CD4-positive, alpha-beta T cell (primary cell): ENCODE measurements at regions not wholly inside any gene's neighbourhood (a gene's known extent, or its start where the extent isn't known, plus 50 kb on each side); places are given as distances from the start of the nearest gene placed in this dataset.

ENCODE experiments used
- ATAC-seq: fragments of 200-7000 bp; cut with Tn5 transposase; one replicate; pipeline ENCODE4 v1.10.0; 2022; ENCODE audit warnings: mild to moderate bottlenecking; ENCODE audit not compliant: poor library complexity
- CTCF ChIA-PET: fragments of 350-600 bp; sonication (Branson Sonifier 250); formaldehyde crosslinking; loops from one replicate; lab custom pipeline; 2021; ENCODE audit warnings: antibody characterized with exemption, inconsistent platforms; lab: Charles Lee
- POLR2A ChIA-PET: fragments of 350-600 bp; sonication (Branson Sonifier 250); formaldehyde crosslinking; loops from one replicate; lab custom pipeline; 2021; ENCODE audit warnings: antibody characterized with exemption, inconsistent platforms; lab: Charles Lee
- DNase-seq, 14 experiments: peaks; one replicate each; pipeline ENCODE4 v3.0.0-alpha.2; 2013 to 2020; ENCODE audit warnings: mixed read lengths in 2 of 14
- H3K27ac ChIP-seq, 2 donors: one replicate each; pipeline versions ENCODE4 v1.5.1 to v1.7.0; 2013; ENCODE audit warnings: low read length in 2 of 2, low read depth in 1 of 2, mild to moderate bottlenecking in 1 of 2
- H3K27me3 ChIP-seq, 2 experiments: 1 replicate in 1 of 2; 2 replicates in 1 of 2; pipeline versions ENCODE4 v1.6.1 to v1.7.0; 2013; ENCODE audit warnings: low read length in 2 of 2, control low read depth in 1 of 2, mild to moderate bottlenecking in 1 of 2, moderate library complexity in 1 of 2; ENCODE audit not compliant: insufficient read depth in 2 of 2, control insufficient read depth in 1 of 2
- H3K36me3 ChIP-seq: one replicate; pipeline ENCODE4 v1.6.1; 2013; ENCODE audit warnings: low read length, control low read depth; ENCODE audit not compliant: insufficient read depth
- H3K4me1 ChIP-seq: one replicate; pipeline ENCODE4 v1.6.1; 2013; ENCODE audit warnings: low read length, control low read depth; ENCODE audit not compliant: insufficient read depth
- H3K4me3 ChIP-seq: one replicate; pipeline ENCODE4 v1.5.1; 2013; ENCODE audit warnings: mild to moderate bottlenecking, low read length, moderate library complexity
- H3K9me3 ChIP-seq, 2 experiments: 1 replicate in 1 of 2; 2 replicates in 1 of 2; pipeline versions ENCODE4 v1.6.1 to v1.7.0; 2013; ENCODE audit warnings: low read length in 2 of 2, mild to moderate bottlenecking in 2 of 2, control low read depth in 1 of 2, moderate library complexity in 1 of 2; ENCODE audit not compliant: control insufficient read depth in 1 of 2, insufficient read depth in 1 of 2
- H3K27ac Mint-ChIP-seq: one replicate; pipeline ENCODE4 v1.8.0; 2020; ENCODE audit warnings: mixed read lengths
- H3K27me3 Mint-ChIP-seq: one replicate; pipeline ENCODE4 v1.8.0; 2021; ENCODE audit warnings: mixed read lengths
- H3K36me3 Mint-ChIP-seq: one replicate; pipeline ENCODE4 v1.8.0; 2021; ENCODE audit warnings: low read depth, mixed read lengths
- H3K4me1 Mint-ChIP-seq: one replicate; pipeline ENCODE4 v1.8.0; 2021; ENCODE audit warnings: low read depth, mixed read lengths
- H3K4me3 Mint-ChIP-seq: one replicate; pipeline ENCODE4 v1.8.0; 2020; ENCODE audit warnings: mild to moderate bottlenecking, mixed read lengths
- H3K9me3 Mint-ChIP-seq: one replicate; pipeline ENCODE4 v1.8.0; 2020; ENCODE audit warnings: mixed read lengths
- intact Hi-C, 2 experiments: fragments of 100-400 bp; cut with DNase I in 1 of 2; cut with micrococcal nuclease in 1 of 2; formaldehyde crosslinking; loops; one replicate each; pipeline versions ENCODE4 v1.15.1 to v1.9.0; 2023 to 2025; cut with DNase I, micrococcal nuclease
- TF ChIP-seq, protein P1 (sequence below): fragments of 200-600 bp; IDR thresholded peaks from one replicate; pipeline ENCODE4 v1.8.0; 2022; ENCODE audit warnings: antibody characterized with exemption, mild to moderate bottlenecking

DNA sequence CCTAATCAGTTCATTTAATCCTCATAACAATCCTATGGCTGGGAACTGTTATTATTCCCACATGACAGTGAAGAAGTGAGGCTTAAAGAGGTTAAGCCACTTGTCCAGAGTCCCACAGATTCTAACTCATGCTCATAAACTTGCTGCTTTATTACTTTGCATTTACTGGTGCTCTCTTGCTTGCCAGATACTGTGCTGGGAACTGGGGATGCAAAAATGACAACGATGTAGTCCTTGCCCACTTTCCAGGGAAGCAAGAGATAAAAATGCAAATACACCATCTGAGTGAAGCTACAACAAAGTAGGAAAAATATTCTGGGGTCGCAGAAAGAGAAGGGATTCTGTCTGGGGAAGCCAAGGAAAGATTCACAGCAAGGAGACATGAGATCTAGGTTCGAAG is 335.0 kb downstream of the VPS13C start:
- no peaks in the 10 kb centered on the region for H3K36me3 Mint-ChIP-seq
- Histone ChIP-seq H3K27me3 (peaks cover 0 to 11% of the 10 kb centered on the region in 2 experiments), H3K9me3 (no peaks in the 10 kb centered on the region), H3K4me3 (no peak overlapping the region), H3K4me1 (no peaks in the 10 kb centered on the region), H3K27ac (no peak overlapping the region), H3K36me3 (no peaks in the 10 kb centered on the region)
- H3K4me3 Mint-ChIP-seq, result no peak overlapping the region
- intact Hi-C loops, result no loop called here
- ChIA-PET POLR2A (no interaction called here), CTCF (no interaction called here)
- DNase-seq, result no peak
- H3K4me1 Mint-ChIP-seq, result no peaks in the 10 kb centered on the region
- no peaks in the 10 kb centered on the region for H3K9me3 Mint-ChIP-seq
- TF ChIP-seq, protein P1, sequence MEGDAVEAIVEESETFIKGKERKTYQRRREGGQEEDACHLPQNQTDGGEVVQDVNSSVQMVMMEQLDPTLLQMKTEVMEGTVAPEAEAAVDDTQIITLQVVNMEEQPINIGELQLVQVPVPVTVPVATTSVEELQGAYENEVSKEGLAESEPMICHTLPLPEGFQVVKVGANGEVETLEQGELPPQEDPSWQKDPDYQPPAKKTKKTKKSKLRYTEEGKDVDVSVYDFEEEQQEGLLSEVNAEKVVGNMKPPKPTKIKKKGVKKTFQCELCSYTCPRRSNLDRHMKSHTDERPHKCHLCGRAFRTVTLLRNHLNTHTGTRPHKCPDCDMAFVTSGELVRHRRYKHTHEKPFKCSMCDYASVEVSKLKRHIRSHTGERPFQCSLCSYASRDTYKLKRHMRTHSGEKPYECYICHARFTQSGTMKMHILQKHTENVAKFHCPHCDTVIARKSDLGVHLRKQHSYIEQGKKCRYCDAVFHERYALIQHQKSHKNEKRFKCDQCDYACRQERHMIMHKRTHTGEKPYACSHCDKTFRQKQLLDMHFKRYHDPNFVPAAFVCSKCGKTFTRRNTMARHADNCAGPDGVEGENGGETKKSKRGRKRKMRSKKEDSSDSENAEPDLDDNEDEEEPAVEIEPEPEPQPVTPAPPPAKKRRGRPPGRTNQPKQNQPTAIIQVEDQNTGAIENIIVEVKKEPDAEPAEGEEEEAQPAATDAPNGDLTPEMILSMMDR, result no peak
- no peak overlapping the region for H3K27ac Mint-ChIP-seq
- ATAC-seq, result no peak
- peaks cover 42% of the 10 kb centered on the region for H3K27me3 Mint-ChIP-seq

DNA sequence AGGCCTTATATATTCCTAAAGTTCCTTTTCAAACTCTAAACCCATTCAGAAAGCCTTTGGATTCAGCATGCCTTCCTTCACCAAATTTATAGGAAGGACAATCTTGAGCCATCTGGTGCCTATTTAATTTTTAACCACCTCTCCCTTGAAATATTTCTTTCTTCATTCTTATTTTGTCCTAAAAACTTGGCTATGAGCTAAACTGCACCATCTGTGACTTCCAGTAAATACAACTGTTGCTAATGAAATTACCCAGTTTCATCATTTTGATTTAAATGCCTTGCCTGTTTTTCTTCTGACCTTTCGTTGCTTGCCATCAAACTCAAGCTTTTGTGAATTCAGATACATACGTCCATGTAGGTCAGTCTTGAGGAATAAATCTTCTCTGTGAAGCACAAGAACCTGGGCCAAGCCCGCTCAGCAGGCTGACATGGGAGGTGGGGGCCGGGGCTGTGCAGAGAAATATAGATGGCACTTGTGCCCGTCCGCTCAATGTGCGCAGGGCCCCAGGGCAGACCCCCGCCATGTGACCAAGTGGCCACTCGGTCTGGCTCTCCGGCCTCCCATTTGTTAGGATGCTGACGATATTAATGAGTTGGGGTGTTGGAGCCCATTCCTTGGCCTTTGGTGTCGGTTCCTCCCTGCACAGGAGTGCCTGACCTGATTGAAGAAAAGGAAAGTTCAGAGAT is 335.9 kb downstream of the VPS13C start:
- TF ChIP-seq, protein P1, result no peak
- Mint-ChIP-seq H3K27me3 (peaks cover 47% of the 10 kb centered on the region), H3K27ac (no peak overlapping the region), H3K9me3 (no peaks in the 10 kb centered on the region), H3K4me3 (no peak overlapping the region), H3K36me3 (no peaks in the 10 kb centered on the region), H3K4me1 (no peaks in the 10 kb centered on the region)
- Histone ChIP-seq H3K27me3 (peaks cover 0 to 8% of the 10 kb centered on the region in 2 experiments), H3K4me1 (no peaks in the 10 kb centered on the region), H3K27ac (no peak overlapping the region), H3K36me3 (no peaks in the 10 kb centered on the region), H3K9me3 (no peaks in the 10 kb centered on the region), H3K4me3 (no peak overlapping the region)
- ATAC-seq (no peak), DNase-seq (no peak)
- POLR2A ChIA-PET, result no interaction called here
- intact Hi-C loops, result no loop called here
- CTCF ChIA-PET, result no interaction called here

DNA sequence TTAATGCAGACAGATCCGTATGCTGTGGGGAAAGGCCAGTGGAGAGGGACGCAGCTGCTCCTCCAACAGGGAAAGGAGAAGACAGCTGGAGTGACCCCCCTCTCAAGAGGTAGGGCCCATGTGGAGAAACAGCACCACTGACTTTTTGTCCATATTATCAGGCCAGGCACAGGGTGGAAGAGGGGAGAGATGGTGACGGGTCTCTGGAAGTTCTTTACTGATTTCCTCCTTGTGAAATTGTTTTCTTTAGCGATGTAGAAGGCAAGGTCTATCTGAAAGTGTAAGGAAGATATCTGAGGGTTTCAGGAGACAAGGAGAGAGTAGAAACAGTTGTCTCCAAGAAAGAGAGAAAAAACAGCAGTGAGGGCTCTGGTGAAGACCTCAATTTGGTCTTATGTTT is 338.8 kb downstream of the VPS13C start:
- peaks cover 49% of the 10 kb centered on the region for H3K27me3 Mint-ChIP-seq

More for the DNA sequence above, 338.8 kb downstream of the VPS13C start:
- H3K4me3 ChIP-seq, result no peak overlapping the region
- H3K27ac ChIP-seq, result no peak overlapping the region
- ChIA-PET POLR2A (no interaction called here), CTCF (no interaction called here)
- peaks cover 0 to 2% of the 10 kb centered on the region in 2 experiments for H3K27me3 ChIP-seq
- no peak overlapping the region for H3K27ac Mint-ChIP-seq
- TF ChIP-seq, protein P1, result no peak
- no peaks in the 10 kb centered on the region for H3K4me1 Mint-ChIP-seq
- no peaks in the 10 kb centered on the region for H3K4me1 ChIP-seq
- no peaks in the 10 kb centered on the region for H3K36me3 ChIP-seq
- no peaks in the 10 kb centered on the region for H3K9me3 Mint-ChIP-seq
- no peak for DNase-seq
- no peak overlapping the region for H3K4me3 Mint-ChIP-seq
- no peak for ATAC-seq
- intact Hi-C loops, result no loop called here
- no peaks in the 10 kb centered on the region for H3K36me3 Mint-ChIP-seq
- no peaks in the 10 kb centered on the region for H3K9me3 ChIP-seq
